Suprapubic skin (tissue), 4 donors: ENCODE measurements at regions not wholly inside any gene's neighbourhood (a gene's known extent, or its start where the extent isn't known, plus 50 kb on each side); places are given as distances from the start of the nearest gene placed in this dataset.

ENCODE experiments used
- DNase-seq, 2 donors: peaks; one replicate each; pipeline ENCODE4 v3.0.0-alpha.2; 2019; ENCODE audit warnings: low spot score in 2 of 2
- H3K27ac ChIP-seq: fragments of 200-600 bp; sonication (generic); one replicate; pipeline ENCODE4 v1.5.1; 2019
- H3K27me3 ChIP-seq: fragments of 200-600 bp; sonication (generic); one replicate; pipeline ENCODE4 v1.5.1; 2019
- H3K36me3 ChIP-seq: fragments of 200-600 bp; sonication (generic); one replicate; pipeline ENCODE4 v1.5.1; 2019
- H3K4me1 ChIP-seq: fragments of 200-600 bp; sonication (generic); one replicate; pipeline ENCODE4 v1.5.1; 2019
- H3K4me3 ChIP-seq: fragments of 200-600 bp; sonication (generic); one replicate; pipeline ENCODE4 v1.5.1; 2019; ENCODE audit warnings: mild to moderate bottlenecking
- H3K9me3 ChIP-seq: fragments of 200-600 bp; sonication (generic); one replicate; pipeline ENCODE4 v1.5.1; 2019
- EP300 ChIP-seq: sonication (generic); formaldehyde crosslinking; IDR thresholded peaks from one replicate; pipeline ENCODE4 v1.6.1; 2017; ENCODE audit warnings: antibody characterized with exemption
- POLR2A ChIP-seq, 2 donors: fragments of 450-650 bp; IDR thresholded peaks; one replicate each; pipeline ENCODE4 v1.6.1; 2017; ENCODE audit warnings: antibody characterized with exemption in 2 of 2, mild to moderate bottlenecking in 2 of 2, moderate library complexity in 2 of 2
- POLR2AphosphoS5 ChIP-seq, 3 donors: sonication (generic); formaldehyde crosslinking; IDR thresholded peaks; one replicate each; pipeline ENCODE4 v1.6.1; 2017; ENCODE audit warnings: antibody characterized with exemption in 3 of 3
- WGBS: methylation state at CpG from one replicate; pipeline ENCODE4 v1.1.5; 2018; 5-methylcytosine and 5-hydroxymethylcytosine counted together
- TF ChIP-seq, protein P1 (sequence below), 2 donors: fragments of 200-600 bp in 1 of 2; fragments of 450-650 bp in 1 of 2; sonication (generic) in 1 of 2; IDR thresholded peaks; one replicate each; pipeline ENCODE4 v1.5.1; 2016 to 2019; ENCODE audit warnings: antibody characterized with exemption in 2 of 2, mild to moderate bottlenecking in 1 of 2, moderate library complexity in 1 of 2

DNA sequence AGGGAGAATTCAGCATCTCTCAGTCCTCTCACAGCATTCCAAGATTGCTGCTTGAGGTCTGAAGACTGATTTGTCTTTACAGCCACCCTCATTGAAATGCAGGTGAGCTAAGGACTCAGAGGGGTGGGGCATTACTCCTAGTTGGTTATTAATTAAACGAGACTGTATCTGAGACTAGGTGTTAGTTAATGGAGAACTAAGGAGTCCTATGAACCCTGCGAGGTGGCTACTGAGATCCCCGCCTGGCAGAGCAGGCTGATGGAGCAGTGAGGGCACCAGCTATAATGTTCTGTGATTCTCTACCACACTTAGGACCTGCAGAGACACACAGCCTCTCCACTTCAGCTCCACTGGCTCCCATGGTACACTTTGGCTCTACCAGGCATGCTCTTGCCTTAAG is 215.3 kb downstream of the MID1IP1 start:
- H3K4me3 ChIP-seq, result no peak overlapping the region
- no peaks in the 10 kb centered on the region for H3K36me3 ChIP-seq
- H3K9me3 ChIP-seq, result no peaks in the 10 kb centered on the region
- DNase-seq, result no peak
- no peak overlapping the region for H3K27ac ChIP-seq
- H3K4me1 ChIP-seq, result peaks cover 13% of the 10 kb centered on the region
- TF ChIP-seq, protein P1, sequence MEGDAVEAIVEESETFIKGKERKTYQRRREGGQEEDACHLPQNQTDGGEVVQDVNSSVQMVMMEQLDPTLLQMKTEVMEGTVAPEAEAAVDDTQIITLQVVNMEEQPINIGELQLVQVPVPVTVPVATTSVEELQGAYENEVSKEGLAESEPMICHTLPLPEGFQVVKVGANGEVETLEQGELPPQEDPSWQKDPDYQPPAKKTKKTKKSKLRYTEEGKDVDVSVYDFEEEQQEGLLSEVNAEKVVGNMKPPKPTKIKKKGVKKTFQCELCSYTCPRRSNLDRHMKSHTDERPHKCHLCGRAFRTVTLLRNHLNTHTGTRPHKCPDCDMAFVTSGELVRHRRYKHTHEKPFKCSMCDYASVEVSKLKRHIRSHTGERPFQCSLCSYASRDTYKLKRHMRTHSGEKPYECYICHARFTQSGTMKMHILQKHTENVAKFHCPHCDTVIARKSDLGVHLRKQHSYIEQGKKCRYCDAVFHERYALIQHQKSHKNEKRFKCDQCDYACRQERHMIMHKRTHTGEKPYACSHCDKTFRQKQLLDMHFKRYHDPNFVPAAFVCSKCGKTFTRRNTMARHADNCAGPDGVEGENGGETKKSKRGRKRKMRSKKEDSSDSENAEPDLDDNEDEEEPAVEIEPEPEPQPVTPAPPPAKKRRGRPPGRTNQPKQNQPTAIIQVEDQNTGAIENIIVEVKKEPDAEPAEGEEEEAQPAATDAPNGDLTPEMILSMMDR (IDR thresholded peaks at IDR 0.05), result no peak
- TF ChIP-seq POLR2AphosphoS5 (IDR thresholded peaks at IDR 0.05) (no peak), POLR2A (IDR thresholded peaks at IDR 0.05) (no peak), EP300 (no peak)
- WGBS, result 80% methylated on average over 3 of the region's 3 CpGs
- H3K27me3 ChIP-seq, result no peaks in the 10 kb centered on the region

DNA sequence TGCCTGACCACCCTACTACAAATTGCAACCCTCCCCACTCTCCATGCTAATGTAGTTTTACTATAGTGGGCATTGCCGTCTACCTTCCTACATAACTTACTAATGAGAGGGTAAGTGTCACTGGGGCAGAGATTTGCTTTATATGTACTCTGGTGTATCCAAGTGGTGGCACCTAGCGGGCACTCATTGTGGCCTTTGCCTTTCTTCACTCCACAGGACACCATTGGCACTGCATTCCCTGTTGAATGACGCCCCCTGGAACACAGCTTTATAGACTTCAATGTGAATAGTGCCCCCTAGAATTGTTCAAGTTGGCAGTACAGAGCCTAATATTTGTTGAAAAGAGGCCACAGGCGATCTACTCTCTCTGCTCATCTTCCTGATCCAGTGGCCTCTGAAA is 215.8 kb downstream of the MID1IP1 start:
- H3K27me3 ChIP-seq, result no peaks in the 10 kb centered on the region
- H3K27ac ChIP-seq, result no peak overlapping the region

DNA sequence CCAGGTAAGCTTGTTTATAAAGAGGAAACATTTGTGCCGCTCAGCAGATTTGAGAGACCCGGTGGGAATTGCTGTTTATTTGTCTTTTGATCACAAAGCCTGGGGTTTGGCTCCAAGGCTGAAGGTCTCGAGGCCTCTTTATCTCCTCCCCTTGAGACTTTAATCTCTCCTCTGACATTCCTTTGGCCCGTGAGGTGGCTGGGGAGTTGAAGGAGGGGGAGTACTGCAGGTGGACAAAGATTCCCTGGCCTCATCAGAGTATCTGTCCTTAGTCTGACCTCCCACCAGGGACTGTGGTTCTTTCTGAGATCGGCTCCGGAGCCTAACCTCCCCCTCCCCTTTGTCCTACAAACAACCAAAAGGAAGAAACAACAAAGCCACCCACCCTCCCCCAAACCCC is 216.5 kb downstream of the MID1IP1 start:
- H3K4me1 ChIP-seq, result peaks cover 9% of the 10 kb centered on the region
- H3K27me3 ChIP-seq, result no peaks in the 10 kb centered on the region
- H3K9me3 ChIP-seq, result no peaks in the 10 kb centered on the region
- H3K4me3 ChIP-seq, result no peak overlapping the region
- no peak overlapping the region for H3K27ac ChIP-seq
- 69% methylated on average over 6 of the region's 6 CpGs for WGBS
- no peaks in the 10 kb centered on the region for H3K36me3 ChIP-seq
- no peak for TF ChIP-seq POLR2AphosphoS5 (IDR thresholded peaks at IDR 0.05)
- no peak for TF ChIP-seq POLR2A (IDR thresholded peaks at IDR 0.05)
- no peak for TF ChIP-seq EP300
- TF ChIP-seq, protein P1 (IDR thresholded peaks at IDR 0.05), result no peak
- DNase-seq, result no peak

More for the DNA sequence above, 215.8 kb downstream of the MID1IP1 start:
- no peaks in the 10 kb centered on the region for H3K36me3 ChIP-seq
- no peak overlapping the region for H3K4me3 ChIP-seq
- no peaks in the 10 kb centered on the region for H3K9me3 ChIP-seq
- peaks cover 12% of the 10 kb centered on the region for H3K4me1 ChIP-seq
- no peak for DNase-seq
- TF ChIP-seq, protein P1 (IDR thresholded peaks at IDR 0.05), result no peak
- TF ChIP-seq POLR2A (IDR thresholded peaks at IDR 0.05) (no peak), POLR2AphosphoS5 (IDR thresholded peaks at IDR 0.05) (no peak), EP300 (no peak)
- 76% methylated on average over 4 of the region's 4 CpGs for WGBS

DNA sequence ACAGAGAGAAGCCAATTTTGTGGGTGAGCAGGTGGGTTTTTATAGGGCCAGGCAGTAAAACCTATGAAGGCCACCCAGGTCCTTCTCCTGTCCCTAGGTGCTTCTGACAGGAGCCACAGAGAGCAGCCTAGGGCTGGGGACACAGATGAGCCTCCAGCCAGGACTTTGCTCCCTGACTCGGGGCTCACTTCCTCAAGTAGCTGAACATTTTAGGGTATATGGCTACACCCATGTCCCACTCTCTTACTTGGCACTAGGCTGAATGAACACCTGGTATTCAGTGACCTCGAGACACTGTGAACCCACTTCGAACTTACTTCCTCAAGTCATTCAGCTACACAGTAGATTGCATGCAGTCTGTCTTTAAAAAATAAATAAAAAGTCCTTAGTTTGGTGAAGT is 217.3 kb downstream of the MID1IP1 start:
- WGBS, result 78% methylated on average over 3 of the region's 3 CpGs
- no peak overlapping the region for H3K4me3 ChIP-seq
- DNase-seq, result no peak
- TF ChIP-seq POLR2A (IDR thresholded peaks at IDR 0.05), result no peak
- TF ChIP-seq, protein P1 (IDR thresholded peaks at IDR 0.05), result no peak
- TF ChIP-seq EP300, result no peak
- TF ChIP-seq POLR2AphosphoS5 (IDR thresholded peaks at IDR 0.05), result no peak
- no peaks in the 10 kb centered on the region for H3K27me3 ChIP-seq
- H3K9me3 ChIP-seq, result no peaks in the 10 kb centered on the region
- H3K4me1 ChIP-seq, result peaks cover under 1% of the 10 kb centered on the region
- H3K36me3 ChIP-seq, result no peaks in the 10 kb centered on the region
- no peak overlapping the region for H3K27ac ChIP-seq

DNA sequence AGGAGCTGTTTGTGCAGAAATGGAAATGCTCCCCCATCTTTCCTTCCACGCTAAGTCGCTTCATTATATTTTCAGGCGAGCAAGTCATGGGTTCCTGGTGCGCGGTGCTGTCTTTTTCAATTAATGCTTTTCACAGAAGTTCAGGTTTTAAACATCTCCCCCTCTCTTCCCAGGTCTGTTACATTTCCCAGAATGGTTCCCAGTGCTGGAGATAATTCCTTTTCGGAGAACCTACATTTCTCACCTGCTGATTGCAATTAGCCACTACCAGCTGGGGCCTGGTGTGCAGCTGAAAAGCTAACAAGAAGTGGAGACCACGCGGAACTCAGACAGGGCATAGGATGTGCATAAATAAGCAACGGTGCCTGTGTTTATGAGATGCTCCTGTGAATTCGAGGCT is 217.8 kb downstream of the MID1IP1 start:
- no peaks in the 10 kb centered on the region for H3K4me1 ChIP-seq
- H3K4me3 ChIP-seq, result no peak overlapping the region
- WGBS, result 83% methylated on average over 10 of the region's 10 CpGs
- TF ChIP-seq EP300 (no peak), POLR2A (IDR thresholded peaks at IDR 0.05) (no peak), POLR2AphosphoS5 (IDR thresholded peaks at IDR 0.05) (no peak)
- TF ChIP-seq, protein P1 (IDR thresholded peaks at IDR 0.05), result no peak
- DNase-seq, result no peak
- H3K27ac ChIP-seq, result no peak overlapping the region
- H3K9me3 ChIP-seq, result no peaks in the 10 kb centered on the region
- H3K27me3 ChIP-seq, result no peaks in the 10 kb centered on the region
- no peaks in the 10 kb centered on the region for H3K36me3 ChIP-seq
